IPS-15b (cell line): ENCODE measurements at regions not wholly inside any gene's neighbourhood (a gene's known extent, or its start where the extent isn't known, plus 50 kb on each side); places are given as distances from the start of the nearest gene placed in this dataset.

Experiments
- H3K27me3 ChIP-seq: one replicate; pipeline ENCODE4 v1.6.1; 2013; ENCODE audit warnings: low read length; ENCODE audit not compliant: control insufficient read depth, insufficient read depth
- H3K36me3 ChIP-seq: one replicate; pipeline ENCODE4 v1.6.1; 2013; ENCODE audit warnings: low read length; ENCODE audit not compliant: control insufficient read depth, insufficient read depth
- H3K4me1 ChIP-seq: one replicate; pipeline ENCODE4 v1.6.1; 2013; ENCODE audit warnings: mild to moderate bottlenecking, low read length; ENCODE audit not compliant: control insufficient read depth, insufficient read depth
- H3K4me3 ChIP-seq: one replicate; pipeline ENCODE4 v1.5.1; 2013; ENCODE audit warnings: low read depth, low read length
- H3K9ac ChIP-seq: one replicate; pipeline ENCODE4 v1.6.1; 2013; ENCODE audit warnings: low read depth, mild to moderate bottlenecking, low read length
- H3K9me3 ChIP-seq: one replicate; pipeline ENCODE4 v1.6.1; 2013; ENCODE audit warnings: mild to moderate bottlenecking, low read length; ENCODE audit not compliant: control insufficient read depth, insufficient read depth

DNA sequence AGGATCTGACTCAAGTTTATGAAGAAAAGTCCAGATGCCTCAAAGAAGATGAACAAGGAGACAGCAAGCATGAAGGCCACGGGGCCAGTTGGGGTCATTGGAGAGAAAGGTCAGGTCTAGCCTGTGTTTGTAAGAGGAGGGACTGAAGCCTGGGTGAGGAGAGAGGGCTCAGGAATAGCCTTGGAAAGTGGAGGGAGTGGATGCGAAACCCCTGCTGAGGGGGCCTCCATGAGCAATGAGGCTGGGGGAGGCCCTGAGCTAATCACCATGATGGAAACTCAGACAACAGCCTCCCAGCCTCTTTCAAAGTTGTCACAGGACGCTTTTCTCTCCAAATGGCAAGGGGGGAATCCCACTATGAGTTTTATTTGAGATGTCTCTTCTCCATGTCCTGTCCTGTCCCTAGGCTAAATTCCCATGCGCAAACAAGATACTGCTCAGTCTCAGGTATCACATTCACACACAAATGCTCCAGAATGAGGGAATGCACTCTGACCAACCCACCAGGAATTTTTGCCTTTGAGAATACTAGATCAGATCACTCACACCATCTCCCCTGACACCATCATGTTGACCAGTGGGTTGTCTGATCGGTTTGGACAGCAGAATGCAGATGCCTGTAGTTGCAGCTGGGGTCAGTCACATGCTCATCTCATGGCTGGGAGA, 51.3 kb upstream of the TOP3B start:
- Histone ChIP-seq H3K36me3 (no peaks in the 10 kb centered on the region), H3K4me1 (peaks cover 2% of the 10 kb centered on the region), H3K9me3 (no peaks in the 10 kb centered on the region), H3K9ac (no peak overlapping the region), H3K27me3 (peaks cover 92% of the 10 kb centered on the region), H3K4me3 (no peak overlapping the region)

DNA sequence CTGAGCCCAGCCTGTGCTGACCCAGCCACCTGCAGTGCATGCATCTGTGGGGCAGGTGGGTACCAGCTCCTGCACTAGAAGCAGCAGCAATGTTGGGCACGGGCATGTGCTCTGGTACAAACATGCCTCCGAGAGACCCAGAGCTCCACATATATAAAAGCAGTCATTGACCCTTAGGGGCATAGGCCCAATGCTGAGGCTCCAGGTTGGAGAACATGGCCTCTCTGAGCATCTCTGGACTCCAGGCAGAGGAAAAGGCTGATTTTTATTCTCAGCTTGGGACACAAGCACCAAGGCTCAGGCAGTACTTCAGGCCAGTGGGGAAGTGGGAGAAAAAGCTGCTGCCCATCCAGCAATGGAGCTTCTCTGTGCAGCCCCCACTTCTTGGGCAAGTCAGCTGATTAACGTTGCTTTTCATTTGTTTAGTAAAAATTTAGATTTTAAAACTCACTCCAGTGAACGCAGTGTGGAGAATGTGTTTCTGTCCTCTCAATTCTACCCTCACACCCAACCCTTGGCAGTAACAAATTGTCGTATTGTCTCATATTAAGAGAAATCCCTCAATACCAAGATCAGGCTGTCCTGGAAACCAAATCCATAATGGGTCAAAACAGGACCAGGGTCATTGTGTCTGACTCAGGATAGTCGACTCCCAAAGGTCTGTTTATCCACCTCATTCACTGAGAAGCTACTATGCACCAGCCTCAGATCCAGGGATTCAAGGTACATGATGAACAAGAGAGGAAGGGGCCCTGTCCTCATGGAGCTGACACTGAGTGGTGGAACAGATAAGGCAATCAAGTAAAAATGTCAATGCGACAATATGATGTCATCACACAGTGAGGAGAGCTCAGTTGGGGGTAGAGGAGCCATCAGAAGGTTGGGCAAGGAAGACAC, 50.6 kb upstream of the TOP3B start:
- Histone ChIP-seq H3K9me3 (no peaks in the 10 kb centered on the region), H3K36me3 (no peaks in the 10 kb centered on the region), H3K27me3 (peaks cover 91% of the 10 kb centered on the region), H3K9ac (no peak overlapping the region), H3K4me3 (no peak overlapping the region), H3K4me1 (peaks cover 2% of the 10 kb centered on the region)

DNA sequence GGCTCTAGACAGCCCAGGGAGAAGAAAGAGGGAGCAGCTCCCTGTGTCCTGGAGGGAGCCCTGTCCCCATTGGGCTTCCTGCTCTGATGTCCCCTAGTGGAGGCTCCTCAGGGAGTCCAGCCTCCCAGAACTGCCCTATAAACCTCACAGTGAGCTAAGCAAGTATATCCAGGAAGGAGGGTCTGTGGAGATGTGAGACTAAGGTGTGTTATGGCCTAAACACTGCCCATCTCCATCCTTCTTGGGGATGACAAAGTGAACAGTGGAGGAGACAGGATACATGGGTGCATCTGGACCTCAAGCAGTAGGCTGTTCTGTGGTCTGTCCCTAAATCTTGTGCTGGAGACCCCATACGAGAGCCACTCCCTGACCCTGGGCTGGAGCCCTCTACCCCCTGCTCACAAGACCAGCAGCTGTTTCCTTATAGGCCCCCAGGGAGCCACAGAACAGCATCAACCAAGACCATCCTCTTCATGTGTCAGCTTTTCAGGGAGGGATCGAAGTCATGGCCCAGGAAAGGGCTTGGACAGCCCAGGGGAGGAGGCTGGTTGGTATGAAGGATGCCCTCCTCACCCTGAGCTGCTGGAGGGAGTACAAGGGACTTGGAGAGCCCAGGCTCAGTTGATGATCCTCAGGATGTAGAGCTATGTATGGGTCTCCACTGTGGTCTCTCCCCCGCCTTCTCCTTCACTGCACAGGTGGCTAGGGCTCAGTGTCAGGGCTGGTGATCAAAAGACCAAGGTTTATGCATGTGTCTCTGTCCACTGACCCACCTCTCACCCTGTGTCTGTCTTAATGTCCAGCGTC, 49.7 kb upstream of the TOP3B start:
- peaks cover 2% of the 10 kb centered on the region for H3K4me1 ChIP-seq
- no peak overlapping the region for H3K9ac ChIP-seq
- no peaks in the 10 kb centered on the region for H3K36me3 ChIP-seq
- H3K9me3 ChIP-seq, result no peaks in the 10 kb centered on the region
- H3K4me3 ChIP-seq, result no peak overlapping the region
- peaks cover 87% of the 10 kb centered on the region for H3K27me3 ChIP-seq
